ENCODE measurements at regions not wholly inside any gene's neighbourhood (a gene's known extent, or its start where the extent isn't known, plus 50 kb on each side); places are given as distances from the start of the nearest gene placed in this dataset.

DNA sequence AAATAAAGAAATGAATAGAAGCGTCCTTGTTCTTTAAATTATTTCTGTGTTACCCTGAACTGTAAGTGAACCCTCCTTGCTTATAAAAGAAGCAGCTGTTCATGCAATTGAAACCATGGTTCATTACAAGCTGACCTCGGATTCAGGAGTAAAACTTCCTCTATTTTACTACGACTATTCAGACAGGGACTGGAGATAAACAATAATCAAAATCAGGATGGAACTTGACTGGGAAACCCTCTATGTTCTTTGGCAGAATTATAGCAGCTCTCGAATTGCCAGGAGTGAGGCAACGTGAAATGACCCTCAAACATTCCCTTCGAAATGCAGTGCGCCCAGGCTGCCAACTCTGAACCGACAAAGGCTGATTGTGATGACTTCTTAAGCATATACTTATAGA, 172.1 kb downstream of the CYP26A1 start:
- DNase-seq (no peak), ATAC-seq (ENCODE audit: low read depth) (no peak)
- TF ChIP-seq, protein P1, sequence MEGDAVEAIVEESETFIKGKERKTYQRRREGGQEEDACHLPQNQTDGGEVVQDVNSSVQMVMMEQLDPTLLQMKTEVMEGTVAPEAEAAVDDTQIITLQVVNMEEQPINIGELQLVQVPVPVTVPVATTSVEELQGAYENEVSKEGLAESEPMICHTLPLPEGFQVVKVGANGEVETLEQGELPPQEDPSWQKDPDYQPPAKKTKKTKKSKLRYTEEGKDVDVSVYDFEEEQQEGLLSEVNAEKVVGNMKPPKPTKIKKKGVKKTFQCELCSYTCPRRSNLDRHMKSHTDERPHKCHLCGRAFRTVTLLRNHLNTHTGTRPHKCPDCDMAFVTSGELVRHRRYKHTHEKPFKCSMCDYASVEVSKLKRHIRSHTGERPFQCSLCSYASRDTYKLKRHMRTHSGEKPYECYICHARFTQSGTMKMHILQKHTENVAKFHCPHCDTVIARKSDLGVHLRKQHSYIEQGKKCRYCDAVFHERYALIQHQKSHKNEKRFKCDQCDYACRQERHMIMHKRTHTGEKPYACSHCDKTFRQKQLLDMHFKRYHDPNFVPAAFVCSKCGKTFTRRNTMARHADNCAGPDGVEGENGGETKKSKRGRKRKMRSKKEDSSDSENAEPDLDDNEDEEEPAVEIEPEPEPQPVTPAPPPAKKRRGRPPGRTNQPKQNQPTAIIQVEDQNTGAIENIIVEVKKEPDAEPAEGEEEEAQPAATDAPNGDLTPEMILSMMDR (IDR thresholded peaks at IDR 0.05) = no peak
- ChIA-PET POLR2A (no interaction called here), CTCF (no interaction called here)
- H3K4me1 Mint-ChIP-seq = no peaks in the 10 kb centered on the region
- intact Hi-C loops (cut with micrococcal nuclease) = no loop called here
- H3K36me3 Mint-ChIP-seq (ENCODE audit: low read depth) = no peaks in the 10 kb centered on the region
- no peak overlapping the region for H3K4me3 Mint-ChIP-seq
- H3K27me3 Mint-ChIP-seq = peaks cover 3% of the 10 kb centered on the region
- H3K9me3 Mint-ChIP-seq = no peaks in the 10 kb centered on the region
- H3K27ac Mint-ChIP-seq = no peak overlapping the region

DNA sequence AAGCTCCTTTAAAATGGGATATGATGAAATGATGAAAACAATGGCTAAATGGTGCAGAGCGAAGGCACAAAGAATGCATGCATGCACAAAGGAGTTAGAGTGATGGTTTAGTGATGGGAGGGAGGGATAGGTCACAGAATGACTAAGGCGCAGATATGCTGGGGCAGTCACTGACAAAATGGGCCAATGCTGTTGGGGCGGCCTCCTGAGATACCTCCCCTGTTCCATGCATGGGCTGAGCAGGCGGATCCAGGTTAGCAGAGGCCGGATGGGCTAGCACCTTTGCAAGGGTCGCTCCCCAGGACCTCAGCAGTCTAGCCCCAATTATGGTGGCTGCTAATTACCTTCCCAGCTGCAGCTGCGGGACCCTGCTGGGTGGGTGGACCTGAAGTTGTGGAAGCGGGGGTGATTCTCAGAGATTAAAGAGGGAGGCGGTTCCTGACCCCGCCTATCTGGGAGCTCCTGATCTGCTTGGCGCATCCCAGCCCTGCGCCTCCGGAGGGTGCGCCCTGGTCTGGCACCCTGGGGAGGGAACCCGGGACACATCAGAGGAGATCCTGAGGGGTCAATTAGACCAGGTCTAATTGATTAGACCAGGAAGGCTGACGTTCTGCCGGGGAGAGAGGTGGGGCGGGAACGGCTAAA, 175.0 kb downstream of the CYP26A1 start:
- ATAC-seq (ENCODE audit: low read depth) = no peak
- TF ChIP-seq, protein P1 (IDR thresholded peaks at IDR 0.05) = no peak
- CTCF ChIA-PET = no interaction called here
- Mint-ChIP-seq H3K9me3 (no peaks in the 10 kb centered on the region), H3K27me3 (peaks cover 4% of the 10 kb centered on the region), H3K27ac (no peak overlapping the region), H3K36me3 (ENCODE audit: low read depth) (no peaks in the 10 kb centered on the region), H3K4me3 (no peak overlapping the region), H3K4me1 (no peaks in the 10 kb centered on the region)
- intact Hi-C loops (cut with micrococcal nuclease) = no loop called here
- no peak for DNase-seq
- POLR2A ChIA-PET = no interaction called here

DNA sequence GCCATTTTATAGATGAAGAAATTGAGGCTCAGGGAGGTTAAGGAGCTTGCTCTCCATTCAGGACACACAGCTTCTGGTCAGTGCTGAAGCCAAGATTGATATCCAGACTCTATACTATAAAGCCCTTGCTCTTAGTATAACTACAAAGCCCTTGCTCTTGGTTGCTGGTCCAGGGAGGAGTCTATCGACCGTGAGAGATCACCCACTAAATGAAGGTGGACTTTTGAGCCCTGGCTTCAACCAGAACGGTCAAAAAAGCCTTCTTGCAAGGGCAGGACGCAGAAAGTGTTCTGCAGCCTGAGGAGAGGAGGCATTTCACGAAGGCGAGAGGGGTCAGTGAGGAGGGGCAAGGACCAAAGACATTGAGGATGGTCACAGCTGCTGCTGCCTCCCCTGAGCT, 176.3 kb downstream of the CYP26A1 start:
- intact Hi-C loops (cut with micrococcal nuclease) = no loop called here
- Mint-ChIP-seq H3K9me3 (no peaks in the 10 kb centered on the region), H3K36me3 (ENCODE audit: low read depth) (no peaks in the 10 kb centered on the region), H3K27ac (no peak overlapping the region), H3K4me3 (no peak overlapping the region), H3K4me1 (no peaks in the 10 kb centered on the region), H3K27me3 (peaks cover 4% of the 10 kb centered on the region)
- POLR2A ChIA-PET = no interaction called here
- CTCF ChIA-PET = no interaction called here
- TF ChIP-seq, protein P1 (IDR thresholded peaks at IDR 0.05) = no peak
- ATAC-seq (ENCODE audit: low read depth) (no peak), DNase-seq (no peak)

DNA sequence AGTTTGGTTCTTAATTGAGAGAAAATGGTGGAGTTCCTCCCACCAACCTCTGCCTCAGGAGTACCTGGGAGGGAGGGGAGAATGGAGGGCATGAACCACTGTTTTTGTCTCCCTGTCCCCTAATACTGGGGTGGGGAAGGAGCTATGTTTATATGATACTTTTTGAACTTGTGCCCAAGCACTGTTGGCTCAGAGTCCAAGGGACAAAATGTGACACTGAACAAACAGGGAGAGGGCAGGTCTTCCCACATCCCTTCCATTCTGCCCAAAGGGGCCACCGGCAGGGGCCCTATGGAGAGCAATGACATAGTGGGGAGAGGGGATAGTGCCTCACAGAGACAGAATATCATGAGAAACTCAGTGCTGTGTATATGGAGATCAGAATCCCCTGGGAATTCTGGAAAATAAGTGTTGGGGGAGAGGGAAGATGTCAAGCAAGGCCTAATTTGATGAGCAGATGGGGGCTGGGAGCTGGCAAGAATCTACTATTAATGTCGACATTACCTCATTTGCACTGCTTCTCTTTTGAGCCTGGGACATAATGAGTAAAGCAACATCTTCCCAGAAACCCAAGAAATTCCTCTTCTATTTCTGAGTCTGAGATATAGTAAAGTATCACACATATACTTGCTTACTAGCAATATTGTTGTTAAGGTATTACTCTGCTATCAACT, 180.6 kb downstream of the CYP26A1 start:
- CTCF ChIA-PET = no interaction called here

DNA sequence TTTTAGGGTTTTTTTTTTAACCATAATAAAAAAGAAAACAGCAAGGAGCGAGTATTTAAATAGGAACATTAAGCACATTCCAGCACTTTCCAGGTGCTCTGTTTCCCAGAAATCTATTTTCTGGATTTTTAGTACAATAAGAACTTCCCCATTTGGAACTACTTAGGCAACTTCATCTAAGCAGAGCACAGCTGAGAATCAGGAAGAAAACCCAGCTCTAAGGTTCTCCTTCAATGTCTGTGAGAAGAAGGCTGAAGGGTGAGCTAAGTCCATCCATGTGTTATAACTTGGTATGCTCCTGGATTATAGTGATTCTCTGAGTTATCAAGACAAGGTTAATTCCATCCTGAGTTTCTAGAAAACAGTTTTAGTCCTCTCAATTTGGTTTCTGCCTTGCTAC, 181.9 kb downstream of the CYP26A1 start:
- no peak overlapping the region for H3K27ac Mint-ChIP-seq
- intact Hi-C loops (cut with micrococcal nuclease) = no loop called here
- peaks cover 2% of the 10 kb centered on the region for H3K27me3 Mint-ChIP-seq
- no peak for DNase-seq
- H3K4me1 Mint-ChIP-seq = no peaks in the 10 kb centered on the region
- TF ChIP-seq, protein P1 (IDR thresholded peaks at IDR 0.05) = no peak
- POLR2A ChIA-PET = no interaction called here
- ATAC-seq (ENCODE audit: low read depth) = no peak
- H3K4me3 Mint-ChIP-seq = no peak overlapping the region
- CTCF ChIA-PET = no interaction called here
- no peaks in the 10 kb centered on the region for H3K36me3 Mint-ChIP-seq (ENCODE audit: low read depth)
- H3K9me3 Mint-ChIP-seq = no peaks in the 10 kb centered on the region

More for the DNA sequence above, 180.6 kb downstream of the CYP26A1 start:
- intact Hi-C loops (cut with micrococcal nuclease) = no loop called here
- peaks cover 2% of the 10 kb centered on the region for H3K27me3 Mint-ChIP-seq
- H3K4me3 Mint-ChIP-seq = no peak overlapping the region
- no peak for DNase-seq
- H3K27ac Mint-ChIP-seq = no peak overlapping the region
- no peak for ATAC-seq (ENCODE audit: low read depth)
- H3K36me3 Mint-ChIP-seq (ENCODE audit: low read depth) = no peaks in the 10 kb centered on the region
- POLR2A ChIA-PET = no interaction called here
- no peaks in the 10 kb centered on the region for H3K4me1 Mint-ChIP-seq
- TF ChIP-seq, protein P1 (IDR thresholded peaks at IDR 0.05) = no peak
- no peaks in the 10 kb centered on the region for H3K9me3 Mint-ChIP-seq
